ENCODE measurements at regions not wholly inside any gene's neighbourhood (a gene's known extent, or its start where the extent isn't known, plus 50 kb on each side); places are given as distances from the start of the nearest gene placed in this dataset.
A peak's percentile ranks its signal among the peaks of the same experiment; 100 is the strongest.

DNA sequence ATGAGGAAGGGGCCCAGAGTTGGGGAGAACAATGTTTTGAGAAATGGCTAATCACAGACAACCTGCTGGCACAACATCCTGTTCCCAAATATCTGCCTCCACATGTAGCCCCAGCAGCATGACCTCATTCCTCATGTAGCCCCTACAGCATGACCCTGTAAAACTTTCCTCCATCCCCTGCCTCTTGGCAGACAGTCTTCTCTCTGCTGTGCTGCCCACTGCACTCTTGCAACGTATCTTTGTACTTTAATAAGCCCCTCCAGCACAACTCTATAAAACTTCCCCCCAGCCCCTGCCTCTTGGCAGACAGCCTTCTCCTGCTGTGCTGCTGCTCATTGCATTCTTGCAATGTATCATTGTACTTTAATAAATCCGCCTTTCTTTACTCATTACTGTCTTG, 278.8 kb downstream of the HDGFL1 start:
- no peak overlapping the region for H3K27ac ChIP-seq
- TF ChIP-seq, protein P1, sequence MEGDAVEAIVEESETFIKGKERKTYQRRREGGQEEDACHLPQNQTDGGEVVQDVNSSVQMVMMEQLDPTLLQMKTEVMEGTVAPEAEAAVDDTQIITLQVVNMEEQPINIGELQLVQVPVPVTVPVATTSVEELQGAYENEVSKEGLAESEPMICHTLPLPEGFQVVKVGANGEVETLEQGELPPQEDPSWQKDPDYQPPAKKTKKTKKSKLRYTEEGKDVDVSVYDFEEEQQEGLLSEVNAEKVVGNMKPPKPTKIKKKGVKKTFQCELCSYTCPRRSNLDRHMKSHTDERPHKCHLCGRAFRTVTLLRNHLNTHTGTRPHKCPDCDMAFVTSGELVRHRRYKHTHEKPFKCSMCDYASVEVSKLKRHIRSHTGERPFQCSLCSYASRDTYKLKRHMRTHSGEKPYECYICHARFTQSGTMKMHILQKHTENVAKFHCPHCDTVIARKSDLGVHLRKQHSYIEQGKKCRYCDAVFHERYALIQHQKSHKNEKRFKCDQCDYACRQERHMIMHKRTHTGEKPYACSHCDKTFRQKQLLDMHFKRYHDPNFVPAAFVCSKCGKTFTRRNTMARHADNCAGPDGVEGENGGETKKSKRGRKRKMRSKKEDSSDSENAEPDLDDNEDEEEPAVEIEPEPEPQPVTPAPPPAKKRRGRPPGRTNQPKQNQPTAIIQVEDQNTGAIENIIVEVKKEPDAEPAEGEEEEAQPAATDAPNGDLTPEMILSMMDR (conservative IDR thresholded peaks at IDR 0.05; ENCODE audit: low read depth), result no peak
- POLR2A ChIA-PET (ENCODE audit: low non-redundant PET), result interaction anchor here (0.7 kb wide), 1 partner anchor 979 kb away, joined by 3 read pairs; no protein-coding TSS in a partner anchor
- CTCF ChIA-PET, result no interaction called here
- DNase-seq (ENCODE audit: low spot score), result no peak

DNA sequence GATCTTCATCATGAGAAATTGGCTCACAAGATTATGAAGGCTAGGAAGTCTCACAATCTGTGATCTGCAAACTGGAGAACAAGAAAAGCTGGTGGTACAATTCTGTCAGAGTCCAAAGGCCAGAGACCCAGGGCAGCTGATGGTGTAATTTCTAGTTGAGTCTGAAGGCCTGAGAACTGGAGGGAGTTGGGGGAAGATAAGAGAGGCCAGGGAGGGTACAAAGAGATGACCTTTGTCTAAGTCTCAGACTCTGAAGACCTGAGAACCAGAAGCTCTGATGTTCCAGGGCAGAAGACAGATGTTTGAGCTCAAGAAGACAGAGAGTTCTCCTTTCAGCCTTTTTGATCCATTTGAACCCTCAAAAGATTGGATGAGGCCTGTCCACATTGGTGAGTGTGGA, 280.6 kb downstream of the HDGFL1 start:
- ChIA-PET POLR2A (ENCODE audit: low non-redundant PET) (no interaction called here), CTCF (no interaction called here)
- DNase-seq (ENCODE audit: low spot score), result no peak
- H3K27ac ChIP-seq, result no peak overlapping the region
- TF ChIP-seq, protein P1 (conservative IDR thresholded peaks at IDR 0.05; ENCODE audit: low read depth), result no peak

DNA sequence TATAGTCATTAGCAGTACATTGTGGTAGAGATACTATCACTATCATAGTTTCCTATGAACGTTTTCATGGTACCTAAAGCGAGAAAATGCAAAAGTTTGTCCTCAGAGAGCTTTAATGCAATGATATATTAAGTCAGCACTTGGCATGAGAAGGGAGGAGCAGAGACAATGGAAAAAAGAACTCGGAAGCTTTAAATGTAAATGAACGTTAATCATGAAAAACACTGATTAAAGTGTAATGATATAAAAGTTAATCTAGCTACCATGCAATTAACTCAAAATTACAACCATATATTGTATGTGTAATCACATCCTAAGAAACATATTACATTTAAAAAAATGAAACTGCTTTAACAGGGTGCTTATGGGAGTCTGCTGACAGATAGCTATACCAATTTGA, 282.7 kb downstream of the HDGFL1 start:
- ChIA-PET POLR2A (ENCODE audit: low non-redundant PET) (no interaction called here), CTCF (interaction anchor here (0.6 kb wide), 1 partner anchor 514 kb away, joined by 3 read pairs; no protein-coding TSS in a partner anchor)
- DNase-seq (ENCODE audit: low spot score), result no peak
- TF ChIP-seq, protein P1 (conservative IDR thresholded peaks at IDR 0.05; ENCODE audit: low read depth), result no peak
- no peak overlapping the region for H3K27ac ChIP-seq

DNA sequence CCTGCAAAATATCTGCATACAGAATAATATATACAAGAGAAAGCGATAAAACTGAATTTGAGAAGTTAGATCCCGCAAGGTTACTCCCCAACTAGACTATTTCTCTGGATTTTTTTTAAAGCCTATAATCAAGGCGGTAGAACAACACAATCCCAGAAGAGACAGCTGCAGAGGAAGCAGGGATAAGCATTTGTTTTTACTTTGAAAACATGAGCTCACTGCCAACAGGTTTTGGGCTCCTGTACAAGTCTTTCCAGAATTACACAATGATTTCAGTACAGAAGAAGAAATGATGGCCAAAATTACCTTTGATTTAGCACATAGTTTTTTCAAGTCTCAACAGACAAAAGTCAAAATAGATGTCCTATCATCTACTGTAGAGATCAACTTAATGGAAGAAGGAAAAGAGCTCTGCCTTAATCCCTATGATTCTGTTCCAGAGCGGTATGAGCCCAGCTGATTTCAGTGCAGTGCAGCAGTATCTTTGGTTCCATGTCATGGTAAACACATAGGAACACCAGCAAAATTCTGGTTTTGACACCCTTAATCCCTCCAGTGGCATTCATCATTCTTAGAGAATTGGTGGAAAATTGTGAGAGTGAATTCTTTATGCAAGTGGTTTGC, 304.3 kb downstream of the HDGFL1 start:
- no peak for DNase-seq (ENCODE audit: low spot score)
- ChIA-PET POLR2A (ENCODE audit: low non-redundant PET) (no interaction called here), CTCF (no interaction called here)
- peak overlapping the region; percentile 65 for H3K27ac ChIP-seq
- TF ChIP-seq, protein P1 (conservative IDR thresholded peaks at IDR 0.05; ENCODE audit: low read depth), result no peak

DNA sequence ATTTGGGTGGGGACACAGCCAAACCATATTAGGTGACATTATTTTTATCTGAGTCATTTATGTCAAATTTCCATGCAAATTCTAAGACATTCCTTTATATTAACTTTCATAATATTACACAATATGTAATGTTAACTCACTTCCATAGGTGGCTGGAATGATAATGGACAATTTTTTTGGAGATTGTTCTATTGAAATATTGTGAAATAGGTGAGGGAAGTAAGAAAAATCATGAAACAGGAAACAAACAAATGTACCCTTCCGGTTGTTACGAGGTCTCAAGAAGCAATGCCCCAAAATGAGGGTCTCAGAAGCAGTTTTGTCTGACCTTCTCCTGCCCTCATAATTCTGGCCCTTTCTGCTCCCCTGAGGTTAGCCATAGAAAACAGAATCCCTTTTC, 306.5 kb downstream of the HDGFL1 start:
- CTCF ChIA-PET, result no interaction called here
- TF ChIP-seq, protein P1 (conservative IDR thresholded peaks at IDR 0.05; ENCODE audit: low read depth), result no peak
- H3K27ac ChIP-seq, result no peak overlapping the region
- POLR2A ChIA-PET (ENCODE audit: low non-redundant PET), result no interaction called here
- DNase-seq (ENCODE audit: low spot score), result no peak

DNA sequence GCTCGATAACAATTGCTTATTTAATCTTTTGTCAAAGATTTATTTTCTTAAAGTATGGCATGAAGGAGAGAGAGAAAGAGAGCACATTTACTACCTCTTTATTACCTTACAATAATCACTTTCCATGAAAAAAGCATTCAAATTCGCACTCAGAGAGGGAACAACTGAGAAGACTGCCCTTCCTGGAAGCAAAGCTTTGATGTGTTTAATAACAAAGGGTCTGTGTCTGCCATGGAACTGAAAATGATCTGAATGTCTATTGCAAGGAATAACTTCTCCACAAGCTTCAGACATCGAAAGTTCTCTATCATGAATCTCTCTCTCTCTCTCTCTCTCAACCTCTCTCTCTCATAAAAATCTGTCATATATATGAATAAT, 308.9 kb downstream of the HDGFL1 start:
- TF ChIP-seq, protein P1 (conservative IDR thresholded peaks at IDR 0.05; ENCODE audit: low read depth), result no peak
- CTCF ChIA-PET, result no interaction called here
- DNase-seq (ENCODE audit: low spot score), result no peak
- POLR2A ChIA-PET (ENCODE audit: low non-redundant PET), result no interaction called here
- H3K27ac ChIP-seq, result no peak overlapping the region
